ENCODE measurements at regions not wholly inside any gene's neighbourhood (a gene's known extent, or its start where the extent isn't known, plus 50 kb on each side); places are given as distances from the start of the nearest gene placed in this dataset.

DNA sequence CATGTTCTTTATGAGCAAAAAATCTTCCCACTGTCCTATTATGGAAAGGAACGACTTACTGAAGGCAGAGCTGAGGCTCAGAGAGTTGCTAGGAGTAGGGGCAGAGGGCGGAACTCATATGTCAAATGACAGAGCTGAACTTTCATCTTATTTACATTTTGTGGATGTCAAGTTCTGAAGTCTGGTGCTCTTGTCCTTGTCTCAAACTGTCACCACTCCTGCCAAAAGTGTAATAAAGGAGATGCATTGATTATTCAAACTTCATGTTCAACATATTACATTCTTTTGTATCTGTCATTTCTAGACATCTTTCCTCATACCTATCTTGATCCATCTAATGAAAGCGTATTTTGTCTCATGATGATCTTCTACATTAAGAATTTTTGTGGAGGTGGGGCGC is 57.1 kb upstream of the C11orf87 start:
- no peaks in the 10 kb centered on the region for H3K36me3 Mint-ChIP-seq (ENCODE audit: low read depth)
- no peak for DNase-seq (ENCODE audit: low spot score)
- no peaks in the 10 kb centered on the region for H3K27me3 Mint-ChIP-seq (ENCODE audit: low read depth)
- no peak overlapping the region for H3K4me3 Mint-ChIP-seq
- H3K4me1 Mint-ChIP-seq (ENCODE audit: low read depth), result no peaks in the 10 kb centered on the region
- H3K27ac Mint-ChIP-seq, result no peak overlapping the region
- no peaks in the 10 kb centered on the region for H3K9me3 Mint-ChIP-seq

GRCh38 chr11:109371444-109372176 is 50.4 kb upstream of the C11orf87 start:
- Mint-ChIP-seq H3K27ac (no peak overlapping the region), H3K4me1 (ENCODE audit: low read depth) (no peaks in the 10 kb centered on the region), H3K4me3 (no peak overlapping the region), H3K36me3 (ENCODE audit: low read depth) (no peaks in the 10 kb centered on the region), H3K27me3 (ENCODE audit: low read depth) (no peaks in the 10 kb centered on the region), H3K9me3 (peaks cover 8% of the 10 kb centered on the region)
- no peak for DNase-seq (ENCODE audit: low spot score)
